SK-N-SH (cell line): ENCODE measurements at regions not wholly inside any gene's neighbourhood (a gene's known extent, or its start where the extent isn't known, plus 50 kb on each side); places are given as distances from the start of the nearest gene placed in this dataset.

Source experiments
- CTCF ChIA-PET: fragments of 300-600, 350-600 bp; formaldehyde crosslinking; extraction: SDS; loops from one replicate; lab custom pipeline; 2021; lab: Yijun Ruan, JAX
- POLR2A ChIA-PET: fragments of 350-600 bp; sonication (Branson Sonifier 250); formaldehyde crosslinking; extraction: SDS; loops from one replicate; lab custom pipeline; 2020; ENCODE audit warnings: antibody characterized with exemption, inconsistent platforms; lab: Yijun Ruan, JAX
- DNase-seq: peaks from one replicate; pipeline ENCODE4 v3.0.0; 2012
- H2AFZ ChIP-seq: fragments of 200-600 bp; sonication (generic); 2 replicates; pipeline ENCODE4 v1.8.1; 2016; ENCODE audit warnings: antibody characterized with exemption, mild to moderate bottlenecking, low read depth
- H3F3A ChIP-seq: fragments of 200-600 bp; sonication (generic); replicated peaks from 2 replicates; pipeline ENCODE3; 2016; ENCODE audit warnings: antibody characterized with exemption, mild to moderate bottlenecking; ENCODE audit not compliant: insufficient read depth
- H3K27ac ChIP-seq, 2 experiments: fragments of 200-500 bp in 1 of 2; fragments of 200-600 bp in 1 of 2; sonication (Bioruptor generic) in 1 of 2; sonication (generic), shearing (Covaris generic) in 1 of 2; 2 replicates each; pipeline versions ENCODE4 v1.5.1 to v1.6.1; 2014 to 2016; ENCODE audit warnings: low read depth in 2 of 2, inconsistent platforms in 1 of 2, low read length in 1 of 2, mild to moderate bottlenecking in 1 of 2, mixed read lengths in 1 of 2
- H3K27me3 ChIP-seq: fragments of 200-600 bp; sonication (generic), shearing (Covaris generic); 2 replicates; pipeline ENCODE4 v1.6.1; 2016; ENCODE audit warnings: mixed run types; ENCODE audit not compliant: insufficient read depth
- H3K36me3 ChIP-seq, 2 experiments: fragments of 200-500 bp in 1 of 2; fragments of 200-600 bp in 1 of 2; sonication (Bioruptor generic) in 1 of 2; sonication (generic) in 1 of 2; replicated peaks in 1 of 2; 2 replicates each; pipeline versions ENCODE3 to v1.5.1; 2014 to 2016; ENCODE audit warnings: low read length in 1 of 2, mild to moderate bottlenecking in 1 of 2; ENCODE audit not compliant: insufficient read depth in 2 of 2, control insufficient read depth in 1 of 2
- H3K4me1 ChIP-seq, 2 experiments: fragments of 200-500 bp in 1 of 2; fragments of 200-600 bp in 1 of 2; sonication (Bioruptor generic) in 1 of 2; sonication (generic), shearing (Covaris generic) in 1 of 2; 2 replicates each; pipeline versions ENCODE4 v1.5.1 to v1.6.1; 2014 to 2016; ENCODE audit warnings: low read depth in 1 of 2, low read length in 1 of 2, mixed run types in 1 of 2; ENCODE audit not compliant: insufficient read depth in 2 of 2, control insufficient read depth in 1 of 2
- H3K4me2 ChIP-seq: fragments of 200-600 bp; sonication (generic), shearing (Covaris generic); 2 replicates; pipeline ENCODE4 v1.6.1; 2017; ENCODE audit warnings: mixed run types
- H3K4me3 ChIP-seq, 2 experiments: fragments of 200-500 bp in 1 of 2; fragments of 200-600 bp in 1 of 2; sonication (Bioruptor generic) in 1 of 2; sonication (generic), shearing (Covaris generic) in 1 of 2; 2 replicates each; pipeline versions ENCODE4 v1.5.1 to v1.8.1; 2014 to 2016; ENCODE audit warnings: low read depth in 2 of 2, inconsistent platforms in 1 of 2, low read length in 1 of 2, mild to moderate bottlenecking in 1 of 2, mixed read lengths in 1 of 2, moderate library complexity in 1 of 2
- H3K79me2 ChIP-seq: fragments of 200-600 bp; sonication (generic); 2 replicates; pipeline ENCODE4 v1.8.1; 2017; ENCODE audit warnings: mild to moderate bottlenecking; ENCODE audit not compliant: insufficient read depth
- H3K9ac ChIP-seq: fragments of 200-600 bp; sonication (generic); 2 replicates; pipeline ENCODE4 v1.6.1; 2017; ENCODE audit warnings: mixed run types
- H3K9me2 ChIP-seq: fragments of 200-600 bp; sonication (generic); 2 replicates; pipeline ENCODE4 v1.6.1; 2017; ENCODE audit warnings: mixed run types
- H3K9me3 ChIP-seq: fragments of 200-600 bp; sonication (generic); 2 replicates; pipeline ENCODE4 v1.6.1; 2017; ENCODE audit warnings: mixed run types, mild to moderate bottlenecking, moderate library complexity
- H4K20me1 ChIP-seq: fragments of 200-600 bp; sonication (generic); 2 replicates; pipeline ENCODE4 v1.6.1; 2017; ENCODE audit warnings: mild to moderate bottlenecking, mixed run types; ENCODE audit not compliant: insufficient read depth
- CHD2 ChIP-seq: fragments of 150-350 bp; IDR thresholded peaks from 2 replicates; pipeline ENCODE4 v1.6.1; 2018; ENCODE audit warnings: low read length; ENCODE audit not compliant: partially characterized antibody
- ELF1 ChIP-seq: IDR thresholded peaks from 2 replicates; pipeline ENCODE4 v1.4.0; 2012
- EP300 ChIP-seq, 2 experiments: IDR thresholded peaks; 2 replicates each; pipeline versions ENCODE4 v1.4.0 to v1.6.1; 2012; ENCODE audit warnings: borderline replicate concordance in 1 of 2, low read depth in 1 of 2, low read length in 1 of 2
- FOSL2 ChIP-seq: IDR thresholded peaks from 2 replicates; pipeline ENCODE4 v1.4.0; 2012; ENCODE audit warnings: low read depth, mild to moderate bottlenecking, moderate library complexity, borderline replicate concordance
- FOXJ3 ChIP-seq: sonication (generic); formaldehyde crosslinking; IDR thresholded peaks from 2 replicates; pipeline ENCODE4 v1.5.1; 2020; ENCODE audit warnings: mild to moderate bottlenecking, missing genetic modification reagents
- GABPA ChIP-seq: IDR thresholded peaks from 2 replicates; pipeline ENCODE4 v1.4.0; 2012; ENCODE audit warnings: low read depth, mild to moderate bottlenecking
- GATA2 ChIP-seq: sonication (generic); formaldehyde crosslinking; IDR thresholded peaks from 2 replicates; pipeline ENCODE4 v1.5.0; 2020; ENCODE audit warnings: mild to moderate bottlenecking, missing genetic modification reagents
- JUND ChIP-seq: IDR thresholded peaks from 2 replicates; pipeline ENCODE4 v1.4.0; 2012
- MEF2A ChIP-seq: IDR thresholded peaks from 2 replicates; pipeline ENCODE4 v1.4.0; 2012; ENCODE audit warnings: low read depth, borderline replicate concordance
- NFIC ChIP-seq: IDR thresholded peaks from 2 replicates; pipeline ENCODE4 v1.4.0; 2012; ENCODE audit warnings: borderline replicate concordance
- NRF1 ChIP-seq: IDR thresholded peaks from 2 replicates; pipeline ENCODE4 v1.6.1; 2012; ENCODE audit warnings: low read depth, mild to moderate bottlenecking, low read length
- POLR2AphosphoS5 ChIP-seq: IDR thresholded peaks from 2 replicates; pipeline ENCODE4 v1.6.1; 2012; ENCODE audit warnings: low read depth, low read length
- RCOR1 ChIP-seq: fragments of 150-350 bp; IDR thresholded peaks from 2 replicates; pipeline ENCODE4 v1.6.1; 2017; ENCODE audit warnings: antibody characterized with exemption, low read length
- RFX5 ChIP-seq: IDR thresholded peaks from 2 replicates; pipeline ENCODE4 v1.6.1; 2012; ENCODE audit warnings: mild to moderate bottlenecking, improper control_type of control experiment, low read length
- RXRA ChIP-seq: IDR thresholded peaks from 2 replicates; pipeline ENCODE4 v1.4.0; 2012; ENCODE audit warnings: low read depth, mild to moderate bottlenecking, borderline replicate concordance
- TAF1 ChIP-seq: IDR thresholded peaks from 2 replicates; pipeline ENCODE4 v1.6.1; 2012; ENCODE audit warnings: low read depth, mild to moderate bottlenecking, low read length, moderate library complexity, borderline replicate concordance
- TCF12 ChIP-seq: IDR thresholded peaks from 2 replicates; pipeline ENCODE4 v1.4.0; 2012
- YY1 ChIP-seq: IDR thresholded peaks from 2 replicates; pipeline ENCODE4 v1.4.0; 2012; ENCODE audit warnings: low read depth, mild to moderate bottlenecking
- WGBS: methylation state at CpG from one replicate; pipeline ENCODE4 v1.1.6; 2017; ENCODE audit warnings: low lambda C conversion rate; 5-methylcytosine and 5-hydroxymethylcytosine counted together
- TF ChIP-seq, protein P1 (sequence below): IDR thresholded peaks from 2 replicates; pipeline ENCODE4; 2012
- TF ChIP-seq, protein P2 (sequence below): IDR thresholded peaks from 2 replicates; pipeline ENCODE4 v1.4.0; 2012; ENCODE audit warnings: low read depth, borderline replicate concordance
- TF ChIP-seq, protein P3 (sequence below): fragments of 200-600 bp; sonication (generic); IDR thresholded peaks from 2 replicates; pipeline ENCODE4 v1.6.1; 2017; ENCODE audit warnings: antibody characterized with exemption, mild to moderate bottlenecking, moderate library complexity

DNA sequence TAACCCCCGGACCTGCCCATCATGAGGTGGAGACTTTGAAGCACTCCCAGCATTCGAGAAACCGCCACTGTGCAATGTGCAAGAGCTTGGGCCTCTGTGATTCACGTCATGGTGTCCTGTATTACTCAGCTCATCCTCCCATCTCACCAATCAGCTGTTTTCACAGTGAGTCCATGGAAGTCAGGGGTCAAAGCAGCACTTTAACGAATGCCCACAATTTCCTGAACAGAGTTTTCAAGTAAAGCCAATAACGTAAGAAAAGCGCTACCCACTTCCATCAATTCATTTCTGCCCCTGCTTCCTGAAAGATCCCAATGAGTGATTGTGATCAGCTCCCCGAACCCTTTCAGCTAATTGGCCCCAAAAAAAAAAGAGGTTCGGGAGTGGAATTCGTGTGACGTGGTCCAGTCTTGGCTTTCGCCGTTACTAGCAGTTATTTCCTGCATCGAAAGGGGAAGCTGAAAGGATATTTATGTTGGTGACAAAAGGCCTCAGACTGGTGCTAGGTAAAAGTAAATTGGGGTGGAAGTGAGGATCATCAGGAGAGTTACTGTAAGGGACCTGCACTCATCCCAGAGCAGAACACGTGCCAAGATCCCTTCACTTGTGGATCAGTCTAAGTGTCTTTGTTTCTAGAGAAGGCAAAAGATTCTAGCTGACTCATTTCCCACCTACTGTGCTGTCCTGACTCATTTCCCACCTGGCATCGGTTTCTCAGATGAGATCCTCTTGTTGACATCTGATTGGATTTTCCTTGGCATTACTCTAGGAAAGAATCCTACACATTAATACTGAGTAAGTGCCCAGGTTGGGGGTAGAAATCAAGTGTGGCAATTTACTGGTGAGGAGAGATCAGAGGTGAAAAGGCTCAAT, 136.7 kb upstream of the NUDT7 start:
- Histone ChIP-seq H3K36me3 (no peaks in the 10 kb centered on the region), H3K79me2 (no peaks in the 10 kb centered on the region), H3K4me1 (no peaks in the 10 kb centered on the region; a peak in 1 of 4 replicates), H3K27me3 (no peaks in the 10 kb centered on the region), H3K9me3 (no peaks in the 10 kb centered on the region), H3K27ac (no peak overlapping the region), H3K4me2 (no peak overlapping the region), H2AFZ (no peak overlapping the region), H3K9ac (no peak overlapping the region), H3K9me2 (no peaks in the 10 kb centered on the region), H3K4me3 (no peak overlapping the region), H4K20me1 (no peaks in the 10 kb centered on the region), H3F3A (no peaks in the 10 kb centered on the region)
- WGBS, result 66% methylated on average over 16 of the region's 16 CpGs
- ChIA-PET CTCF (interaction anchor here (0.8 to 17.2 kb wide), 14 partner anchors 9 to 352 kb away, joined by 3 to 317 read pairs (median 8); no protein-coding TSS in a partner anchor), POLR2A (no interaction called here)
- TF ChIP-seq NRF1 (no peak), GABPA (no peak), FOSL2 (peak; percentile 22; the same call in 1 of the 2 replicates), TAF1 (no peak), JUND (peak; percentile 35; the same call in 1 of the 2 replicates), TCF12 (0 out of 2 replicates have a peak, but pooled peaks have one; percentile 9), GATA2 (CRISPR knock-in tag) (no peak), POLR2AphosphoS5 (no peak), RCOR1 (no peak)
- TF ChIP-seq, protein P1, sequence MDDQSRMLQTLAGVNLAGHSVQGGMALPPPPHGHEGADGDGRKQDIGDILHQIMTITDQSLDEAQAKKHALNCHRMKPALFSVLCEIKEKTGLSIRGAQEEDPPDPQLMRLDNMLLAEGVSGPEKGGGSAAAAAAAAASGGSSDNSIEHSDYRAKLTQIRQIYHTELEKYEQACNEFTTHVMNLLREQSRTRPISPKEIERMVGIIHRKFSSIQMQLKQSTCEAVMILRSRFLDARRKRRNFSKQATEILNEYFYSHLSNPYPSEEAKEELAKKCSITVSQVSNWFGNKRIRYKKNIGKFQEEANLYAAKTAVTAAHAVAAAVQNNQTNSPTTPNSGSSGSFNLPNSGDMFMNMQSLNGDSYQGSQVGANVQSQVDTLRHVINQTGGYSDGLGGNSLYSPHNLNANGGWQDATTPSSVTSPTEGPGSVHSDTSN, result peak; percentile 41; the same call in 1 of the 2 replicates
- TF ChIP-seq, protein P2, sequence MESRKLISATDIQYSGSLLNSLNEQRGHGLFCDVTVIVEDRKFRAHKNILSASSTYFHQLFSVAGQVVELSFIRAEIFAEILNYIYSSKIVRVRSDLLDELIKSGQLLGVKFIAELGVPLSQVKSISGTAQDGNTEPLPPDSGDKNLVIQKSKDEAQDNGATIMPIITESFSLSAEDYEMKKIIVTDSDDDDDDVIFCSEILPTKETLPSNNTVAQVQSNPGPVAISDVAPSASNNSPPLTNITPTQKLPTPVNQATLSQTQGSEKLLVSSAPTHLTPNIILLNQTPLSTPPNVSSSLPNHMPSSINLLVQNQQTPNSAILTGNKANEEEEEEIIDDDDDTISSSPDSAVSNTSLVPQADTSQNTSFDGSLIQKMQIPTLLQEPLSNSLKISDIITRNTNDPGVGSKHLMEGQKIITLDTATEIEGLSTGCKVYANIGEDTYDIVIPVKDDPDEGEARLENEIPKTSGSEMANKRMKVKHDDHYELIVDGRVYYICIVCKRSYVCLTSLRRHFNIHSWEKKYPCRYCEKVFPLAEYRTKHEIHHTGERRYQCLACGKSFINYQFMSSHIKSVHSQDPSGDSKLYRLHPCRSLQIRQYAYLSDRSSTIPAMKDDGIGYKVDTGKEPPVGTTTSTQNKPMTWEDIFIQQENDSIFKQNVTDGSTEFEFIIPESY, result no peak
- no peak for DNase-seq

GRCh38 chr16:77588389-77588788, 133.9 kb upstream of the NUDT7 start:
- no peak overlapping the region for H3K4me2 ChIP-seq
- H3K27ac ChIP-seq, result no peak overlapping the region
- H3K79me2 ChIP-seq, result no peaks in the 10 kb centered on the region
- DNase-seq, result no peak
- no peak overlapping the region for H2AFZ ChIP-seq
- CTCF ChIA-PET, result interaction anchor here (17.2 kb wide), 1 partner anchor 355 kb away, joined by 317 read pairs; no protein-coding TSS in a partner anchor
- 51% methylated on average over 3 of the region's 3 CpGs for WGBS
- no peaks in the 10 kb centered on the region for H3K27me3 ChIP-seq
- no peaks in the 10 kb centered on the region for H3K9me3 ChIP-seq
- H3K36me3 ChIP-seq, result no peaks in the 10 kb centered on the region
- no peaks in the 10 kb centered on the region for H4K20me1 ChIP-seq
- POLR2A ChIA-PET, result no interaction called here
- no peak overlapping the region for H3K4me3 ChIP-seq
- H3F3A ChIP-seq, result no peaks in the 10 kb centered on the region
- no peak for TF ChIP-seq FOXJ3 (CRISPR knock-in tag)
- TF ChIP-seq NRF1, result no peak
- no peak for TF ChIP-seq TCF12
- TF ChIP-seq RFX5, result no peak
- TF ChIP-seq EP300 (IDR thresholded peaks at IDR 0.05; ENCODE audit: borderline replicate concordance in 1 of 2, low read depth in 1 of 2, low read length in 1 of 2), result no peak
- TF ChIP-seq MEF2A, result no peak
- TF ChIP-seq ELF1, result no peak
- no peak for TF ChIP-seq CHD2
- no peak for TF ChIP-seq JUND
- TF ChIP-seq YY1, result no peak
- no peak for TF ChIP-seq NFIC
- TF ChIP-seq GABPA, result no peak
- TF ChIP-seq, protein P3, sequence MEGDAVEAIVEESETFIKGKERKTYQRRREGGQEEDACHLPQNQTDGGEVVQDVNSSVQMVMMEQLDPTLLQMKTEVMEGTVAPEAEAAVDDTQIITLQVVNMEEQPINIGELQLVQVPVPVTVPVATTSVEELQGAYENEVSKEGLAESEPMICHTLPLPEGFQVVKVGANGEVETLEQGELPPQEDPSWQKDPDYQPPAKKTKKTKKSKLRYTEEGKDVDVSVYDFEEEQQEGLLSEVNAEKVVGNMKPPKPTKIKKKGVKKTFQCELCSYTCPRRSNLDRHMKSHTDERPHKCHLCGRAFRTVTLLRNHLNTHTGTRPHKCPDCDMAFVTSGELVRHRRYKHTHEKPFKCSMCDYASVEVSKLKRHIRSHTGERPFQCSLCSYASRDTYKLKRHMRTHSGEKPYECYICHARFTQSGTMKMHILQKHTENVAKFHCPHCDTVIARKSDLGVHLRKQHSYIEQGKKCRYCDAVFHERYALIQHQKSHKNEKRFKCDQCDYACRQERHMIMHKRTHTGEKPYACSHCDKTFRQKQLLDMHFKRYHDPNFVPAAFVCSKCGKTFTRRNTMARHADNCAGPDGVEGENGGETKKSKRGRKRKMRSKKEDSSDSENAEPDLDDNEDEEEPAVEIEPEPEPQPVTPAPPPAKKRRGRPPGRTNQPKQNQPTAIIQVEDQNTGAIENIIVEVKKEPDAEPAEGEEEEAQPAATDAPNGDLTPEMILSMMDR, result no peak
- no peak for TF ChIP-seq POLR2AphosphoS5
- TF ChIP-seq RXRA, result no peak
- TF ChIP-seq, all 33 proteins: peak for 0
- no peaks in the 10 kb centered on the region for H3K9me2 ChIP-seq
- H3K9ac ChIP-seq, result no peak overlapping the region
- no peaks in the 10 kb centered on the region; a peak in 1 of 4 replicates for H3K4me1 ChIP-seq
